ENCODE measurements at regions not wholly inside any gene's neighbourhood (a gene's known extent, or its start where the extent isn't known, plus 50 kb on each side); places are given as distances from the start of the nearest gene placed in this dataset.
A peak's percentile ranks its signal among the peaks of the same experiment; 100 is the strongest.

DNA sequence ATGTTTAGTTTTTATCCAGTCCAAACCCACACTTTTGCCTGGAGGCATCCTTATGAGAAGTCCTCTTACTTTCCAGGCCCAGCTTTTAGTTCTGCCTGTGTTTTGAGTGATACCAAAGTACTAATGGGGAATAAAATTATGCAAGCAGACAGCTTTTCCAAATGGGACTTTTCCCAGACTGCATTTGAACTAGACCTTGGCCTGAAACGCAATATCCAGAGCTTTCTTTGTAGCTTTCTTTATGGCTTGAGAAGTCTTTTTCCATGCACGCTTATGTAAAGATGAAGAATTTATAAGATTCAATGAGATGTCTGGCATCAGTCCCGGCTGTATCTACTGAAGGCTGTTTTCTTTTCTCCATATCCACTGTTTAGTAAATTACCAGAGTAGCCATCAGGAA is 236.6 kb upstream of the RAB4A start:
- H3K9me3 ChIP-seq (ENCODE audit: control insufficient read depth, insufficient read depth, low read length), result no peaks in the 10 kb centered on the region
- 98% methylated on average over 2 of the region's 3 CpGs for WGBS (ENCODE audit: insufficient coverage)
- peaks cover 11 to 12% of the 10 kb centered on the region in 2 donors for H3K27me3 Mint-ChIP-seq (ENCODE audit: low read depth in 2 of 2)
- DNase-seq (no peak), ATAC-seq (no peak)
- TF ChIP-seq, protein P1, sequence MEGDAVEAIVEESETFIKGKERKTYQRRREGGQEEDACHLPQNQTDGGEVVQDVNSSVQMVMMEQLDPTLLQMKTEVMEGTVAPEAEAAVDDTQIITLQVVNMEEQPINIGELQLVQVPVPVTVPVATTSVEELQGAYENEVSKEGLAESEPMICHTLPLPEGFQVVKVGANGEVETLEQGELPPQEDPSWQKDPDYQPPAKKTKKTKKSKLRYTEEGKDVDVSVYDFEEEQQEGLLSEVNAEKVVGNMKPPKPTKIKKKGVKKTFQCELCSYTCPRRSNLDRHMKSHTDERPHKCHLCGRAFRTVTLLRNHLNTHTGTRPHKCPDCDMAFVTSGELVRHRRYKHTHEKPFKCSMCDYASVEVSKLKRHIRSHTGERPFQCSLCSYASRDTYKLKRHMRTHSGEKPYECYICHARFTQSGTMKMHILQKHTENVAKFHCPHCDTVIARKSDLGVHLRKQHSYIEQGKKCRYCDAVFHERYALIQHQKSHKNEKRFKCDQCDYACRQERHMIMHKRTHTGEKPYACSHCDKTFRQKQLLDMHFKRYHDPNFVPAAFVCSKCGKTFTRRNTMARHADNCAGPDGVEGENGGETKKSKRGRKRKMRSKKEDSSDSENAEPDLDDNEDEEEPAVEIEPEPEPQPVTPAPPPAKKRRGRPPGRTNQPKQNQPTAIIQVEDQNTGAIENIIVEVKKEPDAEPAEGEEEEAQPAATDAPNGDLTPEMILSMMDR (IDR thresholded peaks at IDR 0.05), result no peak
- H3K4me3 ChIP-seq (ENCODE audit: low read length), result no peak overlapping the region
- H3K27ac Mint-ChIP-seq, result no peak overlapping the region
- no peaks in the 10 kb centered on the region for H3K9me3 Mint-ChIP-seq
- no peak overlapping the region for H3K27ac ChIP-seq (ENCODE audit: low read length)
- intact Hi-C loops (cut with micrococcal nuclease), result no loop called here
- H3K4me1 ChIP-seq (ENCODE audit: control insufficient read depth, insufficient read depth, low read length), result peaks cover 48% of the 10 kb centered on the region
- H3K27me3 ChIP-seq (ENCODE audit: control insufficient read depth, insufficient read depth, low read length), result no peaks in the 10 kb centered on the region
- H3K4me3 Mint-ChIP-seq, result no peak overlapping the region
- no peaks in the 10 kb centered on the region for H3K36me3 ChIP-seq (ENCODE audit: control insufficient read depth, insufficient read depth, low read length)
- peaks cover 37 to 52% of the 10 kb centered on the region in 2 donors for H3K4me1 Mint-ChIP-seq
- H3K36me3 Mint-ChIP-seq, result peaks cover 10% of the 10 kb centered on the region

DNA sequence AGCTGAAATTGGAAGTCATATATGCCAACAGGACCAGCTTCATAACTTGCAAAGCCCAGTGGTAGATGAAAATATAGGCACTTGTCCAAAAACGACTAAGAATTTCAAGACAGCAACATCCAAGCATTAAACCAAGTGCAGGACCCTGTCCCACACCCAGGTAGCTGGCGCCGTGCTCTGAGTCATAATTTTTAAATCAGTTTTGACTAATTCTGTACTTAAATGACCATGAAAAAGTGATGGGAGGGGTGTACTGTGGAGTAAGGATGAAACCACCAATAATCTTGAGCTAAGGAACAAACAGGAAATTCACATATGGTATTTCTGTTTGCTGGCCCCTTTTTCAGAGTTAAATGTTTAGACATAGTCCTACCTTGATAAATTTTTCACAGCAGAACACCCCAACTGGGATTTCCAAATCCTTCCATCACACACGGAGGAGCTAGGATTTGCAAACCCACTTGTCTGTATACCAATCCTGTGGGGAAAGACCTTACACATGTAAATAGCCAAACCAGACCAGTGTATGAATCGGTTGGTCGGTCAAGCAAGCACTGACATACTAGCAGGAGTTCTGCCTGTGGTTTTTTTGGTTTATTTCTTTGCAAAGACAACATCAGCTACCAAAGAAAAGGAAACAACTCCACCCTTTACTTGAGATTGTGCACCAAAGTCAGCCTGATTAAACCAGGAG is 235.7 kb upstream of the RAB4A start:
- intact Hi-C loops (cut with micrococcal nuclease), result no loop called here
- Histone ChIP-seq H3K36me3 (ENCODE audit: control insufficient read depth, insufficient read depth, low read length) (no peaks in the 10 kb centered on the region), H3K27me3 (ENCODE audit: control insufficient read depth, insufficient read depth, low read length) (no peaks in the 10 kb centered on the region), H3K4me3 (ENCODE audit: low read length) (no peak overlapping the region), H3K9me3 (ENCODE audit: control insufficient read depth, insufficient read depth, low read length) (no peaks in the 10 kb centered on the region), H3K4me1 (ENCODE audit: control insufficient read depth, insufficient read depth, low read length) (peaks cover 48% of the 10 kb centered on the region), H3K27ac (ENCODE audit: low read length) (peak overlapping the region; percentile 8)
- peak in 2 of 3 donors; percentile 7 to 45 for ATAC-seq
- peak in 1 of 2 donors; percentile 18 for DNase-seq
- 43% methylated on average over 6 of the region's 6 CpGs for WGBS (ENCODE audit: insufficient coverage)
- peaks cover 10% of the 10 kb centered on the region for H3K36me3 Mint-ChIP-seq
- TF ChIP-seq, protein P1 (IDR thresholded peaks at IDR 0.05), result no peak
- H3K27me3 Mint-ChIP-seq (ENCODE audit: low read depth in 2 of 2), result peaks cover 19 to 21% of the 10 kb centered on the region in 2 donors
- peak overlapping the region in 1 of 2 donors; percentile 27 for H3K27ac Mint-ChIP-seq
- no peaks in the 10 kb centered on the region for H3K9me3 Mint-ChIP-seq
- peaks cover 37 to 52% of the 10 kb centered on the region in 2 donors for H3K4me1 Mint-ChIP-seq
- peak overlapping the region; percentile 60 for H3K4me3 Mint-ChIP-seq

DNA sequence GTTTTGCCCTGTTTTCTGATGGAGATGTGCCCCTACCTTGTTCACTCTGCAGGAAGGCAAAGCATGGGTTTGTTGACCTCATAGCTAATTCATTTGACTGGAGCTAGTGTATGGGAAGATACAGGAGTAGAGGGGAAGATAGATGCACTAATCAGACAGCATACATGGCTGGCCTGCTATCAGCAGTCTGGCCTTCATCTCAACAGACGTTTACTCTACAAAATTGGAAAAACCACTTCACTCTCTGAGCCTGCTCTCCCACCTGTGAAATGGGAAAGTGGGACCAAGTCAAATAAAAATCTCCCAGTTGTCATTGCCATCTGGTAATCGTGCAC is 235.2 kb upstream of the RAB4A start:
- TF ChIP-seq, protein P1 (IDR thresholded peaks at IDR 0.05), result no peak
- H3K36me3 ChIP-seq (ENCODE audit: control insufficient read depth, insufficient read depth, low read length), result no peaks in the 10 kb centered on the region
- DNase-seq (no peak), ATAC-seq (peak in 2 of 3 donors; percentile 21)
- 62% methylated on average over 2 of the region's 2 CpGs for WGBS (ENCODE audit: insufficient coverage)
- peak overlapping the region; percentile 8 for H3K27ac ChIP-seq (ENCODE audit: low read length)
- peaks cover 48% of the 10 kb centered on the region for H3K4me1 ChIP-seq (ENCODE audit: control insufficient read depth, insufficient read depth, low read length)
- no peaks in the 10 kb centered on the region for H3K27me3 ChIP-seq (ENCODE audit: control insufficient read depth, insufficient read depth, low read length)
- H3K9me3 Mint-ChIP-seq, result no peaks in the 10 kb centered on the region
- intact Hi-C loops (cut with micrococcal nuclease), result no loop called here
- peaks cover 37 to 52% of the 10 kb centered on the region in 2 donors for H3K4me1 Mint-ChIP-seq
- no peaks in the 10 kb centered on the region for H3K9me3 ChIP-seq (ENCODE audit: control insufficient read depth, insufficient read depth, low read length)
- H3K27ac Mint-ChIP-seq, result peak overlapping the region in 1 of 2 donors; percentile 27
- peaks cover 10% of the 10 kb centered on the region for H3K36me3 Mint-ChIP-seq
- H3K4me3 ChIP-seq (ENCODE audit: low read length), result no peak overlapping the region
- H3K4me3 Mint-ChIP-seq, result peak overlapping the region; percentile 60
- peaks cover 22 to 26% of the 10 kb centered on the region in 2 donors for H3K27me3 Mint-ChIP-seq (ENCODE audit: low read depth in 2 of 2)
